C4-2B (cell line): ENCODE measurements at regions not wholly inside any gene's neighbourhood (a gene's known extent, or its start where the extent isn't known, plus 50 kb on each side); places are given as distances from the start of the nearest gene placed in this dataset.

Source experiments
- H3K27ac ChIP-seq: fragments of 450-650 bp; 2 replicates; pipeline ENCODE4 v1.5.1; 2017
- ZFX ChIP-seq: fragments of 450-650 bp; IDR thresholded peaks from 2 replicates; pipeline ENCODE4 v1.6.1; 2017
- TF ChIP-seq, protein P1 (sequence below): fragments of 450-650 bp; conservative IDR thresholded peaks from 2 replicates; pipeline ENCODE4 v1.5.1; 2017; ENCODE audit warnings: mild to moderate bottlenecking

DNA sequence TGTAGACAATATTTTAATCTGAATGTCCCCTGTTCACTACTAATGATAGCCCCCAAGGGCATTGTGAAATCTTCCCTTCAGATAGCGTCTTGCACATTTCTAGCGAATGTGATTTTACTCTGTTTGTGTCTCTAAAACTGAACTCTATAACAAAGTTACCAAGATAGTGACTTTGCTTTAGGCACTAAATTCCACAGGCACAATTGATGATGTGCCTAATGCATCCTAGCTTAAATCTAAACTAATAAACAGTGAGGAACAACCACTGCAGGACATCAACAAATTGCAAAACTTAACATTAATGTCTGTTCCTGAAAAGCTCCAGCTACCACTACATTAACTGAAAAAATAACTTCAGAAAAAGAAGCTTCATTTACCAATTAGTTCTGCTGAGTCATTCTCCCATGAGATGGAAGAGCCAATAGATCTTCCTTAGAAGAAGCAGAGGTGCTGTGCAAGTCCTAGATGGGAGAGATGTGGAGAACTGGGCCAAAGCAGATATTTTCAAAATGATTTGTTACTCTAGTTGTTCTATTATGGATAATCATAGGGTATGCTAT lies 1065.0 kb downstream of the EPHA7 start:
- TF ChIP-seq ZFX, result no peak
- TF ChIP-seq, protein P1, sequence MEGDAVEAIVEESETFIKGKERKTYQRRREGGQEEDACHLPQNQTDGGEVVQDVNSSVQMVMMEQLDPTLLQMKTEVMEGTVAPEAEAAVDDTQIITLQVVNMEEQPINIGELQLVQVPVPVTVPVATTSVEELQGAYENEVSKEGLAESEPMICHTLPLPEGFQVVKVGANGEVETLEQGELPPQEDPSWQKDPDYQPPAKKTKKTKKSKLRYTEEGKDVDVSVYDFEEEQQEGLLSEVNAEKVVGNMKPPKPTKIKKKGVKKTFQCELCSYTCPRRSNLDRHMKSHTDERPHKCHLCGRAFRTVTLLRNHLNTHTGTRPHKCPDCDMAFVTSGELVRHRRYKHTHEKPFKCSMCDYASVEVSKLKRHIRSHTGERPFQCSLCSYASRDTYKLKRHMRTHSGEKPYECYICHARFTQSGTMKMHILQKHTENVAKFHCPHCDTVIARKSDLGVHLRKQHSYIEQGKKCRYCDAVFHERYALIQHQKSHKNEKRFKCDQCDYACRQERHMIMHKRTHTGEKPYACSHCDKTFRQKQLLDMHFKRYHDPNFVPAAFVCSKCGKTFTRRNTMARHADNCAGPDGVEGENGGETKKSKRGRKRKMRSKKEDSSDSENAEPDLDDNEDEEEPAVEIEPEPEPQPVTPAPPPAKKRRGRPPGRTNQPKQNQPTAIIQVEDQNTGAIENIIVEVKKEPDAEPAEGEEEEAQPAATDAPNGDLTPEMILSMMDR, result no peak
- no peak overlapping the region for H3K27ac ChIP-seq

DNA sequence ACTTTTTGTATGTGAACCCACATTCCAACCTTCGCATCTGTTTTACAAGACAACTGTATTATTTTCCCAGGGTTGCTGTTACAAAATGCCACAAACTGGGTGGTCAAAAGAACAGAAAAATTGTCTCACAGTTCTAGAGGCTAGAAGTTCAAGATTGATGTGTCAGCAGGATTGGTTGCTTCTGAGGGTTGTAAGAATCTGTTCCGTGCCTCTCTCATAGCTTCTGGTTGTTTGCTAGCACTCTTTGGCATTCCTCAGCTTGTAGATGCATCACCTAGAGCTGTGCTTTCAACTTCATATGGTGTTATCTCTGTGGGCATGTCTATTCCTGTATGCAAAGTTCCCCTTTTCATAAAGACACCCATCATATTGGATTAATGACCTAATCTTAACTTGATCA lies 1067.2 kb downstream of the EPHA7 start:
- TF ChIP-seq, protein P1, result no peak
- TF ChIP-seq ZFX, result no peak
- no peak overlapping the region for H3K27ac ChIP-seq

DNA sequence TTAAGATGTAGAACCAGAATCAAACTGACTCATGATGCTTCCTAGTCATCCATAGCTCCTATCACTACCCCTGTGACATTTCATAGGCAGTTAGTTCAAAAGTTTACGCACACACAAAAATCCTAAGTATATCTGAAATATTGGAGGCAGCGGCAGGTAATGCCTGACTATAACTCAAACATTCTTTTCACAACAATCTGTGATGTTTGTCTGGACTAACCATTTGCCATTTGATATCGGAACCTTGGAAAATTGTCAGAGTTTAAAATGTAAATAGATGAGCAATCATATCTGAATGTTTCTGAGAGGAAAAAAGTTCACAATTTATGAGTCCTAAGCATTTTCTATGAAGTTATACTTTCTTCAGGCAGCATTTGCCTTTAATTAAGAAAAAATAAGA lies 1078.2 kb downstream of the EPHA7 start:
- no peak overlapping the region for H3K27ac ChIP-seq
- TF ChIP-seq, protein P1, result no peak
- no peak for TF ChIP-seq ZFX

DNA sequence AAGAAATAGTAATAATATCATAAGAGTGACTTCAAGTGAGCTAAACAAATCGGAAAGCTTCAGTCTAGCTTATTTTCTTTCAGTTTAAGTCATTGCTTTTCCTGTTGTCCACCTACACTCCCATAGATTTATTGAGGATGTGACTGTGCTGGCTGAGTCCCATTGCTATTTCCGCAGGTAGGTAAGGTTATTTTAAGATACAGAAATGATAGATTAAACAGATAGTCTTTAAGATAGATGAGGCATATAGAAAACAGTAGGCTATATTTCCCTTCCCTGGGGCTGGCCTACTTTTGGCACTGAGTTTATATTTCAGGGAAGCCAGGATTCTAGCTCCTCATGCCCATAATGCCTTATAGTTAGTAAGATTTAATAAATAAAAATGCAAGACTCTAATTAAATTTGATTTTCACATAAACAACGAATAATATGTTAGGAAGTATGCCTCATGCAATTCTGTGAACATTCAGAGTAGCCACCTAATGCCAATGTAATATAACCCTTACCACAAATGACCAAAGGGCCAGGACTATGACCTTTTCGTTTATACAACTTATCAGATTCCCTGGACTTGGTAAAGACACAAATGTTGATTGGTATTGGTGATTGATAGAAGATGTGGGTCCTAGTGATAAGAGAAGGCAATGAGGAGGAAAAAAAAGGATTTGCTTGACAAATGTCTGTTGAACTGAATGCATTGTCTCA lies 1079.3 kb downstream of the EPHA7 start:
- H3K27ac ChIP-seq, result no peak overlapping the region
- TF ChIP-seq, protein P1, result no peak
- no peak for TF ChIP-seq ZFX

DNA sequence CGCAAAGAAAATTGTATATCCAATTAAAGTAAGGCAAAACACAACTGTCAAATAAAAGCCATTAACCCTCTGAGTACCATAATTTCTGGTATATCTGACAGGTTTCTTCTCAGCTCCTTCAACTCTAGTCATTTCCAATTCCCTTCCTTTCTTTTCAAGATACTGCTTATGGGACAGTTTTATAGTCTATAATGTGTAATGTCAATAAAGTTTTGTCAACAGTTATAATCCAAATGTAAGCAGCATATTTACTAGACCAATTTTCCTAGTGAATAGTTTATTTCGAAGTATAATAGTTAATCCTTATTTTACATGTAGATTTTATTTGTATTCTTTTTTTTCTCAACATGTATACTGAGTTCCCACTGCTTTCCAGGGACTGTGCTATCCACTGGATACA lies 1081.8 kb downstream of the EPHA7 start:
- H3K27ac ChIP-seq, result no peak overlapping the region
- TF ChIP-seq, protein P1, result no peak
- no peak for TF ChIP-seq ZFX

DNA sequence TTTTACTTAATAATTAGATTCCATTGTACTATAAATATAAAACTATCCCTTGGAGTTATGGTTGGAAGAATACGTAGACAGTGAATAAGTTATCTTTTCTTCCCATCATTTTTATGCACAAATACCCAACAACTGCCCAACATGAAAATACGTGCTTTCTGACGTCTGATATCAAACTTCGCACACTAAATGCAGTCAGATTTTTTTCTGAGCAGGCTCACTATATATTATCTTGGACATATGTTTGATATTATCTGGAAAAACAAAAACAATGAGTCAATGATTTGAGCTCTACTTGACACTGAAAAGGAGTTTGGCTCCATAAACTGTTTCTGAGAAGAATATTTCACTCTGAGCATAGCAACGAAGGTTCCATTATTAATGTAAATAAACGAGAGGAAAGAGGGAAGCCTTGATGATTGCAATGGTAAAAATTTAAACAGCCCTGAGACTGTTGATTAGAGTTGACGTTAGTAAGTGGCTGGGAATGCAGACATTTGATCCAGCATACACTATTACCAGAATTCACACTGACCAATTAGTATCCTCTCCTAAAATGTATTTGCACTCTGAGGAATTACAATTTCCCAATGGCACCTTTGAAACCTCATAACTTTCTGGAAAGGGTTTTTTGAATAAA lies 1090.0 kb downstream of the EPHA7 start:
- TF ChIP-seq ZFX, result no peak
- TF ChIP-seq, protein P1, result no peak
- H3K27ac ChIP-seq, result no peak overlapping the region

DNA sequence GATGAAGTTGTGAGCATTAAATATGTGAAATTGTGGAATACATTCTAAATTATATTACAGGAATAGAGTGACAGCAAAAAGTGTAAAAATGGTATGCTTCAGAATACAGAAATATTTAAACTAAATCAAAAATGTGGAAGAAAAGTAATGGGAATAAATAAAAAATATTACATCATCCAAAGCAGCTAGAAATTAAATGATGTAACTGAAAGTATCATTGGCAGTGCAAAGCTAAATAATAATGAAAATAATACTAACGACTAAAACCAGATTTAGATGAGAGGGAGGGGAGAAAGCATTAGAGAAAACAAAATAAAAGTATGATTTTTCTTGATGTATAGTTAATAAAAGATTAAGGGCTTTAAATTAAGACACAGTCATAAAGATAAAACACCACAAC lies 1104.0 kb downstream of the EPHA7 start:
- no peak for TF ChIP-seq ZFX
- TF ChIP-seq, protein P1, result no peak
- H3K27ac ChIP-seq, result no peak overlapping the region
